ENCODE measurements at regions not wholly inside any gene's neighbourhood (a gene's known extent, or its start where the extent isn't known, plus 50 kb on each side); places are given as distances from the start of the nearest gene placed in this dataset.

- H3K36me3 Mint-ChIP-seq (ENCODE audit: unreplicated experiment), result no peaks in the 10 kb centered on the region
- H3K9me3 Mint-ChIP-seq (ENCODE audit: unreplicated experiment), result no peaks in the 10 kb centered on the region
- no peaks in the 10 kb centered on the region for H3K27me3 Mint-ChIP-seq (ENCODE audit: unreplicated experiment)
- no peak overlapping the region for H3K27ac Mint-ChIP-seq (ENCODE audit: unreplicated experiment)
- no peak overlapping the region for H3K4me3 Mint-ChIP-seq (ENCODE audit: unreplicated experiment)
- no peak for DNase-seq
- TF ChIP-seq, protein P1, sequence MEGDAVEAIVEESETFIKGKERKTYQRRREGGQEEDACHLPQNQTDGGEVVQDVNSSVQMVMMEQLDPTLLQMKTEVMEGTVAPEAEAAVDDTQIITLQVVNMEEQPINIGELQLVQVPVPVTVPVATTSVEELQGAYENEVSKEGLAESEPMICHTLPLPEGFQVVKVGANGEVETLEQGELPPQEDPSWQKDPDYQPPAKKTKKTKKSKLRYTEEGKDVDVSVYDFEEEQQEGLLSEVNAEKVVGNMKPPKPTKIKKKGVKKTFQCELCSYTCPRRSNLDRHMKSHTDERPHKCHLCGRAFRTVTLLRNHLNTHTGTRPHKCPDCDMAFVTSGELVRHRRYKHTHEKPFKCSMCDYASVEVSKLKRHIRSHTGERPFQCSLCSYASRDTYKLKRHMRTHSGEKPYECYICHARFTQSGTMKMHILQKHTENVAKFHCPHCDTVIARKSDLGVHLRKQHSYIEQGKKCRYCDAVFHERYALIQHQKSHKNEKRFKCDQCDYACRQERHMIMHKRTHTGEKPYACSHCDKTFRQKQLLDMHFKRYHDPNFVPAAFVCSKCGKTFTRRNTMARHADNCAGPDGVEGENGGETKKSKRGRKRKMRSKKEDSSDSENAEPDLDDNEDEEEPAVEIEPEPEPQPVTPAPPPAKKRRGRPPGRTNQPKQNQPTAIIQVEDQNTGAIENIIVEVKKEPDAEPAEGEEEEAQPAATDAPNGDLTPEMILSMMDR (IDR thresholded peaks at IDR 0.05; ENCODE audit: partially characterized antibody, unreplicated experiment), result no peak
- no peaks in the 10 kb centered on the region for H3K4me1 Mint-ChIP-seq (ENCODE audit: low read depth, unreplicated experiment)
Observed at GRCh38 chr2:114049280-114049679, 159.4 kb downstream of the ACTR3 start.

DNA sequence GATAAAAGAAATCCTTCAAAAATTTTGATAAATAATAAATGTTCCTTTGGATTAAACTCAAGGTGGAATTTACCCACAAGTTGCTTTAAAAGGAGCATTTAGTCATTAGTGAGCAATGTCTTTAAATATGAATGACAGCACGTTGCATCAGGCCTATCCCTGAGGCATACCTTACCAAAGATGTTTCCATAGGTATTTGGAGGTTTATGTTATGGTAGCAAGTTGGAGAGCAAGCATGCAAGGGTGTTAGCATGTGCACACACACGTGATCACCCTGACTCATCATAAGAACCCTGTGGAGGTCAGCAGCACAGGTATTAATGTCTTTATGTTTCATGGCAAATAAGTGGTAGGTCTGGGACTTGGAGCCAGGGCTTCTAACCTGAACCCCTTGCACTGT is 159.9 kb downstream of the ACTR3 start:
- no peaks in the 10 kb centered on the region for H3K27me3 Mint-ChIP-seq (ENCODE audit: unreplicated experiment)
- H3K27ac Mint-ChIP-seq (ENCODE audit: unreplicated experiment), result no peak overlapping the region
- H3K36me3 Mint-ChIP-seq (ENCODE audit: unreplicated experiment), result no peaks in the 10 kb centered on the region
- H3K4me3 Mint-ChIP-seq (ENCODE audit: unreplicated experiment), result no peak overlapping the region
- no peaks in the 10 kb centered on the region for H3K9me3 Mint-ChIP-seq (ENCODE audit: unreplicated experiment)
- no peaks in the 10 kb centered on the region for H3K4me1 Mint-ChIP-seq (ENCODE audit: low read depth, unreplicated experiment)
- DNase-seq, result no peak
- TF ChIP-seq, protein P1 (IDR thresholded peaks at IDR 0.05; ENCODE audit: partially characterized antibody, unreplicated experiment), result no peak

GRCh38 chr2:114056294-114057143 is 166.6 kb downstream of the ACTR3 start:
- Mint-ChIP-seq H3K27me3 (ENCODE audit: unreplicated experiment) (no peaks in the 10 kb centered on the region), H3K9me3 (ENCODE audit: unreplicated experiment) (no peaks in the 10 kb centered on the region), H3K36me3 (ENCODE audit: unreplicated experiment) (no peaks in the 10 kb centered on the region), H3K4me1 (ENCODE audit: low read depth, unreplicated experiment) (no peaks in the 10 kb centered on the region), H3K27ac (ENCODE audit: unreplicated experiment) (no peak overlapping the region), H3K4me3 (ENCODE audit: unreplicated experiment) (no peak overlapping the region)
- TF ChIP-seq, protein P1 (IDR thresholded peaks at IDR 0.05; ENCODE audit: partially characterized antibody, unreplicated experiment), result no peak
- no peak for DNase-seq

DNA sequence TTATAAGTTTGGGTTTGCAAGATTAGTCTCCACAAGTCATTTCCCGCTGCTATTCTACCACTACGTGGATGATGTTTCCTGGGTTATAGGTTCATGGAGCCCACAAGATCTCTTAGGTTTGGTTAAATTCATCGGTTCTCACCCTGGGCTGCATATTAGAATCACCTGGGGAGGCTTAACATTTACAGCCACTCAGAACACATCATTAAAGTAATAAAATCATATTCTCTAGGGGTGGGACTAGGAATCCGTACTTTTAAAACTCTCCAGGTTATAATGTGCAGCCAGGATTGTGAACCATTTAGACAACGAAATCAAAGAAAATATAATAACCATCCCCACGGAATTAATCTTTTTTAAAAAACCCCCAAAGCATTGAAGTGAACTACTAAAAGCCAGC is 167.7 kb downstream of the ACTR3 start:
- no peaks in the 10 kb centered on the region for H3K9me3 Mint-ChIP-seq (ENCODE audit: unreplicated experiment)
- H3K4me3 Mint-ChIP-seq (ENCODE audit: unreplicated experiment), result no peak overlapping the region
- no peaks in the 10 kb centered on the region for H3K36me3 Mint-ChIP-seq (ENCODE audit: unreplicated experiment)
- H3K4me1 Mint-ChIP-seq (ENCODE audit: low read depth, unreplicated experiment), result no peaks in the 10 kb centered on the region
- TF ChIP-seq, protein P1 (IDR thresholded peaks at IDR 0.05; ENCODE audit: partially characterized antibody, unreplicated experiment), result no peak
- no peaks in the 10 kb centered on the region for H3K27me3 Mint-ChIP-seq (ENCODE audit: unreplicated experiment)
- H3K27ac Mint-ChIP-seq (ENCODE audit: unreplicated experiment), result no peak overlapping the region
- no peak for DNase-seq

- TF ChIP-seq, protein P1 (IDR thresholded peaks at IDR 0.05; ENCODE audit: partially characterized antibody, unreplicated experiment), result no peak
- no peaks in the 10 kb centered on the region for H3K9me3 Mint-ChIP-seq (ENCODE audit: unreplicated experiment)
- no peaks in the 10 kb centered on the region for H3K27me3 Mint-ChIP-seq (ENCODE audit: unreplicated experiment)
- DNase-seq, result no peak
- H3K4me1 Mint-ChIP-seq (ENCODE audit: low read depth, unreplicated experiment), result no peaks in the 10 kb centered on the region
- H3K4me3 Mint-ChIP-seq (ENCODE audit: unreplicated experiment), result no peak overlapping the region
- H3K27ac Mint-ChIP-seq (ENCODE audit: unreplicated experiment), result no peak overlapping the region
- H3K36me3 Mint-ChIP-seq (ENCODE audit: unreplicated experiment), result no peaks in the 10 kb centered on the region
Observed at GRCh38 chr2:114061566-114062098, 171.7 kb downstream of the ACTR3 start.

All from glutamatergic neuron (in vitro differentiated cells).